Neural cell (in vitro differentiated cells): ENCODE measurements at regions not wholly inside any gene's neighbourhood (a gene's known extent, or its start where the extent isn't known, plus 50 kb on each side); places are given as distances from the start of the nearest gene placed in this dataset.

Experiments
- H2AFZ ChIP-seq: fragments of 200-600, 300-800 bp; sonication (generic), shearing (Covaris generic); 2 replicates; pipeline ENCODE4 v1.6.0; 2014; ENCODE audit warnings: low read depth, mild to moderate bottlenecking, antibody characterized with exemption, low read length, moderate library complexity
- H3F3A ChIP-seq: fragments of 200-600 bp; shearing (Covaris generic); 2 replicates; pipeline ENCODE4 v1.6.1; 2016; ENCODE audit warnings: mild to moderate bottlenecking, moderate library complexity, mixed read lengths, antibody characterized with exemption, low read length; ENCODE audit not compliant: insufficient read depth, poor library complexity, severe bottlenecking
- H3K27ac ChIP-seq: fragments of 200-600, 300-800 bp; sonication (generic), shearing (Covaris generic); 2 replicates; pipeline ENCODE4 v1.5.1; 2014; ENCODE audit warnings: mild to moderate bottlenecking, low read length, moderate library complexity
- H3K27me3 ChIP-seq: fragments of 300-800, 200-600 bp; sonication (generic), shearing (Covaris generic); 2 replicates; pipeline ENCODE4 v1.6.0; 2014; ENCODE audit warnings: mild to moderate bottlenecking, low read depth, low read length, moderate library complexity; ENCODE audit not compliant: insufficient read depth
- H3K36me3 ChIP-seq: fragments of 300-800, 200-600 bp; sonication (generic), shearing (Covaris generic); 2 replicates; pipeline ENCODE4 v1.5.1; 2014; ENCODE audit warnings: mild to moderate bottlenecking, antibody characterized with exemption, low read length, moderate library complexity; ENCODE audit not compliant: insufficient read depth
- H3K4me2 ChIP-seq: fragments of 300-800, 200-600 bp; sonication (generic), shearing (Covaris generic); 2 replicates; pipeline ENCODE4 v1.6.0; 2014; ENCODE audit warnings: mild to moderate bottlenecking, low read length
- H3K4me3 ChIP-seq: fragments of 300-800, 200-600 bp; sonication (generic), shearing (Covaris generic); 2 replicates; pipeline ENCODE4 v1.5.1; 2014; ENCODE audit warnings: mild to moderate bottlenecking, low read length, moderate library complexity
- H3K79me2 ChIP-seq: fragments of 200-600 bp; shearing (Covaris generic); replicated peaks from 2 replicates; pipeline ENCODE4 v1.6.0; 2014; ENCODE audit warnings: mild to moderate bottlenecking, low read length, moderate library complexity; ENCODE audit not compliant: insufficient read depth
- H3K9ac ChIP-seq: fragments of 300-800, 200-600 bp; sonication (generic), shearing (Covaris generic); 2 replicates; pipeline ENCODE4 v1.6.1; 2016; ENCODE audit warnings: mild to moderate bottlenecking, low read length, mixed read lengths
- H3K9me2 ChIP-seq: fragments of 200-600 bp; shearing (Covaris generic); 2 replicates; pipeline ENCODE4 v1.6.1; 2016; ENCODE audit warnings: mild to moderate bottlenecking, low read length, mixed read lengths; ENCODE audit not compliant: insufficient read depth
- H3K9me3 ChIP-seq: fragments of 200-600, 300-800 bp; sonication (generic), shearing (Covaris generic); 2 replicates; pipeline ENCODE4 v1.6.1; 2016; ENCODE audit warnings: mild to moderate bottlenecking, mixed run types, low read length, moderate library complexity, mixed read lengths
- H4K20me1 ChIP-seq: fragments of 200-600 bp; shearing (Covaris generic); 2 replicates; pipeline ENCODE4 v1.6.1; 2016; ENCODE audit warnings: mild to moderate bottlenecking, mixed run types; ENCODE audit not compliant: insufficient read depth
- CTCF ChIP-seq: fragments of 450-650 bp; IDR thresholded peaks from 2 replicates; pipeline ENCODE4 v1.5.1; 2014; ENCODE audit warnings: antibody characterized with exemption, mild to moderate bottlenecking, moderate library complexity; ENCODE audit not compliant: poor library complexity, severe bottlenecking
- EP300 ChIP-seq: fragments of 450-650 bp; conservative IDR thresholded peaks from 2 replicates; pipeline ENCODE4 v1.6.1; 2014; ENCODE audit warnings: antibody characterized with exemption, mild to moderate bottlenecking, moderate library complexity; ENCODE audit not compliant: poor library complexity, severe bottlenecking
- EZH2 ChIP-seq: fragments of 200-600, 300-800 bp; shearing (Covaris generic), sonication (generic); IDR thresholded peaks from 2 replicates; pipeline ENCODE4 v1.6.1; 2014; ENCODE audit warnings: antibody characterized with exemption, low read length, borderline replicate concordance, mild to moderate bottlenecking; ENCODE audit not compliant: insufficient read depth, poor library complexity, severe bottlenecking
- MXI1 ChIP-seq: fragments of 450-650 bp; conservative IDR thresholded peaks from 2 replicates; pipeline ENCODE4 v1.6.1; 2014; ENCODE audit warnings: antibody characterized with exemption, mild to moderate bottlenecking; ENCODE audit not compliant: poor library complexity, severe bottlenecking
- POLR2AphosphoS5 ChIP-seq: IDR thresholded peaks from 2 replicates; pipeline ENCODE4 v1.6.1; 2012
- RAD21 ChIP-seq: fragments of 450-650 bp; conservative IDR thresholded peaks from 2 replicates; pipeline ENCODE4 v1.6.1; 2014; ENCODE audit warnings: antibody characterized with exemption, mild to moderate bottlenecking, moderate library complexity
- SMC3 ChIP-seq: fragments of 450-650 bp; conservative IDR thresholded peaks from 2 replicates; pipeline ENCODE4 v1.6.1; 2014; ENCODE audit warnings: antibody characterized with exemption, mild to moderate bottlenecking, moderate library complexity; ENCODE audit not compliant: poor library complexity
- TAF1 ChIP-seq: IDR thresholded peaks from 2 replicates; pipeline ENCODE4 v1.6.1; 2012; ENCODE audit warnings: low read depth
- TF ChIP-seq, protein P1 (sequence below): IDR thresholded peaks from 2 replicates; pipeline ENCODE4 v1.6.1; 2012; ENCODE audit warnings: borderline replicate concordance

DNA sequence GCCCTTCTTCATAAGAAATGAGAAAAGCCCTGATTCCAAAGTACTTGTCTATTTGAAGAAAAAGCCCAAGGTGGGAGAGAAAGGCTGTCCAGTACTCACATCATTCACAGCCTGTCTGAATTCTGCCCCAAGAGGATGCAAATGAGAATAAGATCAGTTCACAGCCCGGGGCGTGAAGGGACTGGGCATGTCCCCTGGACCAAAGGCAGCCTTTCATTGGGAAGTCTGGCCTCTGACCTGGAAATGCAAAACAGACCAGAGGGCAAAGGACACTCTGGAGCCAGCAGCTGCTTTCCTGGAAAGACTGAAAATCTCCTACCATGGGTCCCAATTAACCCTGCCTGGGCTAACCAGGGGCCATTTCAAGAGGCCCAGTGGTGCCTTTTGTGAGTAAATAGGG, 191.2 kb upstream of the PELI2 start:
- Histone ChIP-seq H3K9me3 (no peaks in the 10 kb centered on the region), H3K9me2 (no peaks in the 10 kb centered on the region), H3K4me3 (no peak overlapping the region), H3F3A (no peaks in the 10 kb centered on the region), H3K9ac (no peak overlapping the region), H3K4me2 (no peak overlapping the region), H3K27me3 (no peaks in the 10 kb centered on the region), H2AFZ (no peak overlapping the region), H3K36me3 (no peaks in the 10 kb centered on the region), H4K20me1 (no peaks in the 10 kb centered on the region), H3K79me2 (no peaks in the 10 kb centered on the region), H3K27ac (no peak overlapping the region)
- TF ChIP-seq RAD21 (no peak), EZH2 (no peak), MXI1 (no peak), CTCF (no peak), POLR2AphosphoS5 (no peak), SMC3 (no peak), TAF1 (no peak), EP300 (no peak)
- TF ChIP-seq, protein P1, sequence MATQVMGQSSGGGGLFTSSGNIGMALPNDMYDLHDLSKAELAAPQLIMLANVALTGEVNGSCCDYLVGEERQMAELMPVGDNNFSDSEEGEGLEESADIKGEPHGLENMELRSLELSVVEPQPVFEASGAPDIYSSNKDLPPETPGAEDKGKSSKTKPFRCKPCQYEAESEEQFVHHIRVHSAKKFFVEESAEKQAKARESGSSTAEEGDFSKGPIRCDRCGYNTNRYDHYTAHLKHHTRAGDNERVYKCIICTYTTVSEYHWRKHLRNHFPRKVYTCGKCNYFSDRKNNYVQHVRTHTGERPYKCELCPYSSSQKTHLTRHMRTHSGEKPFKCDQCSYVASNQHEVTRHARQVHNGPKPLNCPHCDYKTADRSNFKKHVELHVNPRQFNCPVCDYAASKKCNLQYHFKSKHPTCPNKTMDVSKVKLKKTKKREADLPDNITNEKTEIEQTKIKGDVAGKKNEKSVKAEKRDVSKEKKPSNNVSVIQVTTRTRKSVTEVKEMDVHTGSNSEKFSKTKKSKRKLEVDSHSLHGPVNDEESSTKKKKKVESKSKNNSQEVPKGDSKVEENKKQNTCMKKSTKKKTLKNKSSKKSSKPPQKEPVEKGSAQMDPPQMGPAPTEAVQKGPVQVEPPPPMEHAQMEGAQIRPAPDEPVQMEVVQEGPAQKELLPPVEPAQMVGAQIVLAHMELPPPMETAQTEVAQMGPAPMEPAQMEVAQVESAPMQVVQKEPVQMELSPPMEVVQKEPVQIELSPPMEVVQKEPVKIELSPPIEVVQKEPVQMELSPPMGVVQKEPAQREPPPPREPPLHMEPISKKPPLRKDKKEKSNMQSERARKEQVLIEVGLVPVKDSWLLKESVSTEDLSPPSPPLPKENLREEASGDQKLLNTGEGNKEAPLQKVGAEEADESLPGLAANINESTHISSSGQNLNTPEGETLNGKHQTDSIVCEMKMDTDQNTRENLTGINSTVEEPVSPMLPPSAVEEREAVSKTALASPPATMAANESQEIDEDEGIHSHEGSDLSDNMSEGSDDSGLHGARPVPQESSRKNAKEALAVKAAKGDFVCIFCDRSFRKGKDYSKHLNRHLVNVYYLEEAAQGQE, result no peak

GRCh38 chr14:55928276-55928675, 189.9 kb upstream of the PELI2 start:
- H3K79me2 ChIP-seq, result no peaks in the 10 kb centered on the region
- H3K27me3 ChIP-seq, result no peaks in the 10 kb centered on the region
- H3K4me3 ChIP-seq, result no peak overlapping the region
- no peaks in the 10 kb centered on the region for H3K36me3 ChIP-seq
- H2AFZ ChIP-seq, result no peak overlapping the region
- TF ChIP-seq CTCF, result no peak
- TF ChIP-seq, protein P1, result no peak
- no peak for TF ChIP-seq EP300
- TF ChIP-seq MXI1, result no peak
- no peak for TF ChIP-seq RAD21
- no peak for TF ChIP-seq POLR2AphosphoS5
- no peak for TF ChIP-seq TAF1
- TF ChIP-seq SMC3, result no peak
- no peak for TF ChIP-seq EZH2
- H3K27ac ChIP-seq, result no peak overlapping the region
- no peaks in the 10 kb centered on the region for H3F3A ChIP-seq
- H3K4me2 ChIP-seq, result no peak overlapping the region
- H4K20me1 ChIP-seq, result no peaks in the 10 kb centered on the region
- no peaks in the 10 kb centered on the region for H3K9me2 ChIP-seq
- no peak overlapping the region for H3K9ac ChIP-seq
- no peaks in the 10 kb centered on the region for H3K9me3 ChIP-seq
